PFSK-1 (cell line): ENCODE measurements at regions not wholly inside any gene's neighbourhood (a gene's known extent, or its start where the extent isn't known, plus 50 kb on each side); places are given as distances from the start of the nearest gene placed in this dataset.

Experiments used
- FOXP2 ChIP-seq: optimal IDR thresholded peaks from 2 replicates; pipeline ENCODE3; 2011; ENCODE audit warnings: borderline replicate concordance, control low read depth, inconsistent platforms; ENCODE audit not compliant: insufficient read depth; ENCODE audit errors: extremely low read length, extremely low read depth
- POLR2AphosphoS5 ChIP-seq: IDR thresholded peaks from 2 replicates; pipeline ENCODE4 v1.6.1; 2012; ENCODE audit warnings: low read depth, mild to moderate bottlenecking, control low read depth, low read length, moderate library complexity
- REST ChIP-seq, 2 experiments: IDR thresholded peaks; 2 replicates each; pipeline versions ENCODE4 v1.6.1 to v1.8.0; 2011 to 2012; ENCODE audit warnings: low read depth in 2 of 2, low read length in 2 of 2, control low read depth in 1 of 2, inconsistent platforms in 1 of 2, mild to moderate bottlenecking in 1 of 2, moderate library complexity in 1 of 2; ENCODE audit not compliant: insufficient read depth in 1 of 2
- SIN3A ChIP-seq: IDR thresholded peaks from 2 replicates; pipeline ENCODE4 v1.6.1; 2012; ENCODE audit warnings: mild to moderate bottlenecking, low read length, moderate library complexity, borderline replicate concordance; ENCODE audit not compliant: insufficient read depth
- TAF1 ChIP-seq: IDR thresholded peaks from 2 replicates; pipeline ENCODE4 v1.6.1; 2012; ENCODE audit warnings: low read length, control low read depth, borderline replicate concordance; ENCODE audit not compliant: insufficient read depth

GRCh38 chr6:144843701-144844100, 558.6 kb downstream of the UTRN start:
- TF ChIP-seq REST (IDR thresholded peaks at IDR 0.05; ENCODE audit: insufficient read depth in 1 of 2, low read depth in 2 of 2, low read length in 2 of 2) (no peak), TAF1 (no peak), POLR2AphosphoS5 (no peak), FOXP2 (no peak), SIN3A (no peak)

GRCh38 chr6:144844596-144844995, 559.5 kb downstream of the UTRN start:
- no peak for TF ChIP-seq TAF1
- TF ChIP-seq FOXP2, result no peak
- no peak for TF ChIP-seq REST (IDR thresholded peaks at IDR 0.05; ENCODE audit: insufficient read depth in 1 of 2, low read depth in 2 of 2, low read length in 2 of 2)
- TF ChIP-seq POLR2AphosphoS5, result no peak
- no peak for TF ChIP-seq SIN3A

GRCh38 chr6:144845186-144845585, 560.1 kb downstream of the UTRN start:
- TF ChIP-seq TAF1, result no peak
- TF ChIP-seq SIN3A, result no peak
- TF ChIP-seq FOXP2, result no peak
- no peak for TF ChIP-seq REST (IDR thresholded peaks at IDR 0.05; ENCODE audit: insufficient read depth in 1 of 2, low read depth in 2 of 2, low read length in 2 of 2)

- TF ChIP-seq REST (IDR thresholded peaks at IDR 0.05; ENCODE audit: insufficient read depth in 1 of 2, low read depth in 2 of 2, low read length in 2 of 2) (no peak), TAF1 (no peak)
These were observed 562.8 kb downstream of the UTRN start for GRCh38 chr6:144847916-144848315.

GRCh38 chr6:144849920-144850319, 564.8 kb downstream of the UTRN start:
- TF ChIP-seq TAF1 (no peak), FOXP2 (no peak), SIN3A (no peak), REST (IDR thresholded peaks at IDR 0.05; ENCODE audit: insufficient read depth in 1 of 2, low read depth in 2 of 2, low read length in 2 of 2) (no peak), POLR2AphosphoS5 (no peak)
